ENCODE measurements at regions not wholly inside any gene's neighbourhood (a gene's known extent, or its start where the extent isn't known, plus 50 kb on each side); places are given as distances from the start of the nearest gene placed in this dataset.
A peak's percentile ranks its signal among the peaks of the same experiment; 100 is the strongest.

DNA sequence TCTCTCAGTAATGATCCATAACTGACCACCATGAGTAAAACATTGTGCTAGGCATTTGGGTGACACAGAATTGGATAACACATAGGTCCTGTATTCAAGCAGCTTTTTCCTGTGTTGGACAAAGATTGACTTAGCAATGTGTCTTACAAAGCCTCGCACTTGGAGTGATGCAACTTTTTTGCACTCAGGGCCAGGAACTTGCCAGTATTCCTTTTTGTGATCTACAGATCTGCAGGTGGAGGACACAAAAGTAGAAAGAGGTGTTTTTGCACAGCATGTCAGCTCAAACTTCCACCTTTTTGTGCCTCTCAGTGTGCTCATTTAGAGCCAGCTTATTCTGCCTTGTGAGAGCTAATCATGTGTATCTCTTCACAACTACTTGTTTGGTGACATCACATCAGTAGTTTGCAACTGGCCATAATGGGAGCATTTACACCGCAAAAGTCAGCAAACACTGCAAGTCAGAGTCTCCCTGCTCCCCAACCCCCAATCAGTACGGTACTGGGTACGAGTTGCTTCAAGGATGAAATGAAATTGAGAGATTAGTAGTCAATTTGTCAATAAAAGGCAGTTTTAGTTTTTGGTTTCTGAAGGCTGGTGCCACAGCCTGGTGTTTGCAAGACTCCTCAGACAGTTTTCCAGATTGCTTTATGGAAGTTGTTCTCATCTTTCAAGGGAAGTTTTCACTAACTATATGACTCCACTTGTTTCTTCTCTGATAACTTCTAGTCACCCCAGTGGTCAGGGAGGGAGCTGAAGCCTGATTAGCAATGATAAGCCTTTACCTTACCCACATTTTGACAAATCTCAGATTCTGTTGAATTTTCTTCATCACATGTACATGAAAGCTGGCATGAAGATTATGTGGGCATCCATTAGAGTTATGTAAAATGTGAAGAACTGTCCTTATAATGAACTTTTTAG lies 149.1 kb downstream of the PDCD6IP start:
- H3K36me3 ChIP-seq (ENCODE audit: control insufficient read depth, insufficient read depth, low read length) = no peaks in the 10 kb centered on the region
- no peak for DNase-seq (ENCODE audit: low read depth)
- H3K27me3 ChIP-seq (ENCODE audit: control insufficient read depth, insufficient read depth, low read length) = no peaks in the 10 kb centered on the region
- TF ChIP-seq, protein P1, sequence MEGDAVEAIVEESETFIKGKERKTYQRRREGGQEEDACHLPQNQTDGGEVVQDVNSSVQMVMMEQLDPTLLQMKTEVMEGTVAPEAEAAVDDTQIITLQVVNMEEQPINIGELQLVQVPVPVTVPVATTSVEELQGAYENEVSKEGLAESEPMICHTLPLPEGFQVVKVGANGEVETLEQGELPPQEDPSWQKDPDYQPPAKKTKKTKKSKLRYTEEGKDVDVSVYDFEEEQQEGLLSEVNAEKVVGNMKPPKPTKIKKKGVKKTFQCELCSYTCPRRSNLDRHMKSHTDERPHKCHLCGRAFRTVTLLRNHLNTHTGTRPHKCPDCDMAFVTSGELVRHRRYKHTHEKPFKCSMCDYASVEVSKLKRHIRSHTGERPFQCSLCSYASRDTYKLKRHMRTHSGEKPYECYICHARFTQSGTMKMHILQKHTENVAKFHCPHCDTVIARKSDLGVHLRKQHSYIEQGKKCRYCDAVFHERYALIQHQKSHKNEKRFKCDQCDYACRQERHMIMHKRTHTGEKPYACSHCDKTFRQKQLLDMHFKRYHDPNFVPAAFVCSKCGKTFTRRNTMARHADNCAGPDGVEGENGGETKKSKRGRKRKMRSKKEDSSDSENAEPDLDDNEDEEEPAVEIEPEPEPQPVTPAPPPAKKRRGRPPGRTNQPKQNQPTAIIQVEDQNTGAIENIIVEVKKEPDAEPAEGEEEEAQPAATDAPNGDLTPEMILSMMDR (IDR thresholded peaks at IDR 0.05; ENCODE audit: insufficient read depth, low read length, poor library complexity, severe bottlenecking) = no peak
- no peak overlapping the region for H3K4me3 ChIP-seq (ENCODE audit: low read depth, low read length)

DNA sequence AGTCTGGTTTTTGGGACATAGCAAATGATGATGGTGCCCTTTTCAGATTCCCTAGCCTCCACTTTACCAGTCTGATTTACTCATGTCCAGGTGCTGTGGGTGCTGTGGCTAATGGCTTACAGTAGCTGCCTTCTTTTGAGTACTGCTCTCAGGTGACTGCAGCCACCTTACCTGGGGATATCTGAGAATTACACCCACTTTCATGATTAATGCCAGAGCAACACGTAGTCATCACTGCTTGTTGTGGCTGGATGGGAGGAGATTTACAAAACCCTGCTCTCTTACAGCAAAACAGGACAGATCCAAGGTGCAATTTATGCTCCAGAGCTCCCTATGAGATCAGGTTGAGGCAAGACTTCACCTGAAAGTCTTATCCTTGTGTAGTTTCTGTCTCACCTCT lies 150.6 kb downstream of the PDCD6IP start:
- Histone ChIP-seq H3K36me3 (ENCODE audit: control insufficient read depth, insufficient read depth, low read length) (no peaks in the 10 kb centered on the region), H3K4me3 (ENCODE audit: low read depth, low read length) (no peak overlapping the region), H3K27me3 (ENCODE audit: control insufficient read depth, insufficient read depth, low read length) (no peaks in the 10 kb centered on the region)
- TF ChIP-seq, protein P1 (IDR thresholded peaks at IDR 0.05; ENCODE audit: insufficient read depth, low read length, poor library complexity, severe bottlenecking) = no peak
- DNase-seq (ENCODE audit: low read depth) = no peak

DNA sequence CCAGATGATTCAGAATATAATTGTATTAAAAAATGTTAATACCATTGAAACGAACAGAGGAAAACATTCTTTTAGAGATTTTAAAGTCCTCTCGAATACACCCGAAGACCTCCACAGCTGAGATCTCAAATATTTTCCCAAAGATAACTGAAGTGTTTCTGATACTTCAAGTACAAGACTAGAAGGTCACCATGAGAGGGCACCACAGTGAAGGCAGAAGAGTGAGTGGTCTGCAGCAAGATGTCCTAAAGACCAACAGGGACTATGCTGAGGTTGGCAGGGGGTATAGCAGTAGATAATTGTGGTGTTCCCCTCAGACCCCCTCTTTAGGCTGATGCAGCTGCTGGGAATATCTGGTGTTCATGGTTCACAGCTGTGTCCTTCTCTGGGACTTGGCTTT lies 156.5 kb downstream of the PDCD6IP start:
- Histone ChIP-seq H3K36me3 (ENCODE audit: control insufficient read depth, insufficient read depth, low read length) (no peaks in the 10 kb centered on the region), H3K4me3 (ENCODE audit: low read depth, low read length) (no peak overlapping the region), H3K27me3 (ENCODE audit: control insufficient read depth, insufficient read depth, low read length) (no peaks in the 10 kb centered on the region)
- no peak for DNase-seq (ENCODE audit: low read depth)
- TF ChIP-seq, protein P1 (IDR thresholded peaks at IDR 0.05; ENCODE audit: insufficient read depth, low read length, poor library complexity, severe bottlenecking) = peak; percentile 6

DNA sequence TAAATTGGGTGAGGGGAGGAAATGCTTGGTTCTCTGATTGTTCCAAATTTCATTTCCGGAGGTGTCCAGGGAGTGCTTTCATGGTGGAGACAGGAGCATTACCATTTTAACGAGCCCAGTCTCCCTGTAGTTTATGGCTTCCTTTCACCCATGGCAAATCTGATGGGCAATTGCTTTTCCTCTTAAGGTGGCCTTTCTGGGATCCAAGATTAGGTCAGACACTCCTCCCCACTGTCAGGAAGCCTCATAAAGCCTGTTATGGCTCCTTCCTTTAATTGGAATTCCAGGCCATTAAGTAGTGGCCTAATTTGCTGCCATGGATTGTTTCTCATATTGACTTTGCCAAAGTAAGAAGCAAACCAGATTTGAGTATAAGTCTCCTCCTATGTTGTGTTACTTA lies 157.8 kb downstream of the PDCD6IP start:
- H3K36me3 ChIP-seq (ENCODE audit: control insufficient read depth, insufficient read depth, low read length) = no peaks in the 10 kb centered on the region
- TF ChIP-seq, protein P1 (IDR thresholded peaks at IDR 0.05; ENCODE audit: insufficient read depth, low read length, poor library complexity, severe bottlenecking) = no peak
- no peak overlapping the region for H3K4me3 ChIP-seq (ENCODE audit: low read depth, low read length)
- no peak for DNase-seq (ENCODE audit: low read depth)
- H3K27me3 ChIP-seq (ENCODE audit: control insufficient read depth, insufficient read depth, low read length) = no peaks in the 10 kb centered on the region

DNA sequence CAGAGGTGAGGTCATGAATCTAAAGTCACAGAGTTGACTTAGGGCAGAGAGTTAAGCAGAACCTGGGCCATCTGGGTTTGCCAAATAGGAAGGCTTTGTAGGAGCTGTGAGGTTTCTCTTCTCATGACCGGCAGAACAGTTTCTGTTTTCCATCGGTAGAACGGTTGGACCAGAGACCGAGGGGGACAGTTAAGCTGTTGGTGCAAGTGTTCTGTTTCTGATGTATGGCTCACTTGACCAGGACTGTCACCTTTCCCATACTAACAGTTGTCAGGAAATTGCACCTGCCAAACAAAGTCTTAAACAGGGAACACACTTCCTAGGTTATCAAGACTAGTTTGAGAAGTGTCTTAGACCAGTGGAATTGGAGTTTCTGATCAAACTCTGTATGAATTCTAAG lies 158.3 kb downstream of the PDCD6IP start:
- H3K36me3 ChIP-seq (ENCODE audit: control insufficient read depth, insufficient read depth, low read length) = no peaks in the 10 kb centered on the region
- no peak overlapping the region for H3K4me3 ChIP-seq (ENCODE audit: low read depth, low read length)
- TF ChIP-seq, protein P1 (IDR thresholded peaks at IDR 0.05; ENCODE audit: insufficient read depth, low read length, poor library complexity, severe bottlenecking) = no peak
- no peaks in the 10 kb centered on the region for H3K27me3 ChIP-seq (ENCODE audit: control insufficient read depth, insufficient read depth, low read length)
- DNase-seq (ENCODE audit: low read depth) = no peak

DNA sequence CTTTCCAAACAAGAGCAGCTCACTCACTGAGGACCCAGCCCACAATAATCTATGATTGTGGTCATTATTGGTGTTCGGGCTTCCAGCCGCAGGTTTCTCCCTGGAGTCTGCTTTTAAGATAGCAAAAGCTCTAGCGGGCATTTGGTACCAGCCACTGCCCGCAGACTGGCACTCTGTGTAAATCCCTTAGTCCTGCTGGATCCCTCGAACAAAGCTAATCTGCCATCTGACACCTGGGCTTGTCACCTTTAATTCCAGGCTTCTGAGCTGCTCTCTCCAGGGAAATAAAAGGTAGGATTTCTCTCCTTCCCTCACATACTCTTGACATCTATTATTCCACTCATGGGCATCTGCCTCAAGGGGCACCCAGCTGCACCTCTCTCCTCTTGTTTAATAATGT lies 158.7 kb downstream of the PDCD6IP start:
- DNase-seq (ENCODE audit: low read depth) = no peak
- TF ChIP-seq, protein P1 (IDR thresholded peaks at IDR 0.05; ENCODE audit: insufficient read depth, low read length, poor library complexity, severe bottlenecking) = no peak
- Histone ChIP-seq H3K27me3 (ENCODE audit: control insufficient read depth, insufficient read depth, low read length) (no peaks in the 10 kb centered on the region), H3K4me3 (ENCODE audit: low read depth, low read length) (no peak overlapping the region), H3K36me3 (ENCODE audit: control insufficient read depth, insufficient read depth, low read length) (no peaks in the 10 kb centered on the region)
